CD14-positive monocyte (primary cell): ENCODE measurements at regions not wholly inside any gene's neighbourhood (a gene's known extent, or its start where the extent isn't known, plus 50 kb on each side); places are given as distances from the start of the nearest gene placed in this dataset.

Experiments
- DNase-seq, 3 donors: peaks; one replicate each; pipeline ENCODE4 v3.0.0-alpha.2; 2011 to 2022
- H2AFZ ChIP-seq: 2 replicates; pipeline ENCODE4 v1.6.0; 2012; ENCODE audit warnings: mild to moderate bottlenecking, low read depth, low read length, inconsistent platforms; ENCODE audit not compliant: insufficient read depth, poor library complexity, severe bottlenecking
- H3K27ac ChIP-seq, 2 donors: 1 replicate in 1 of 2; 2 replicates in 1 of 2; pipeline ENCODE4 v1.5.1; 2012 to 2013; ENCODE audit warnings: low read length in 2 of 2, control low read depth in 1 of 2, inconsistent platforms in 1 of 2, low read depth in 1 of 2, mild to moderate bottlenecking in 1 of 2
- H3K27me3 ChIP-seq, 2 donors: one replicate each; pipeline versions ENCODE4 v1.6.0 to v1.6.1; 2011 to 2013; ENCODE audit warnings: low read length in 2 of 2; ENCODE audit not compliant: control insufficient read depth in 2 of 2, insufficient read depth in 2 of 2
- H3K36me3 ChIP-seq, 2 donors: replicated peaks in 1 of 2; 1 replicate in 1 of 2; 2 replicates in 1 of 2; pipeline versions ENCODE4 v1.5.1 to v1.6.1; 2012 to 2013; ENCODE audit warnings: low read length in 2 of 2, control low read depth in 1 of 2, inconsistent platforms in 1 of 2, mild to moderate bottlenecking in 1 of 2; ENCODE audit not compliant: insufficient read depth in 2 of 2, control insufficient read depth in 1 of 2
- H3K4me1 ChIP-seq, 2 donors: 1 replicate in 1 of 2; 2 replicates in 1 of 2; pipeline versions ENCODE4 v1.5.1 to v1.6.1; 2012 to 2013; ENCODE audit warnings: low read length in 2 of 2, control low read depth in 1 of 2, inconsistent platforms in 1 of 2, mild to moderate bottlenecking in 1 of 2, moderate library complexity in 1 of 2; ENCODE audit not compliant: insufficient read depth in 2 of 2, control insufficient read depth in 1 of 2
- H3K4me2 ChIP-seq: replicated peaks from 2 replicates; pipeline ENCODE3; 2012; ENCODE audit warnings: low read length, moderate library complexity, mild to moderate bottlenecking; ENCODE audit not compliant: poor library complexity, severe bottlenecking; ENCODE audit errors: extremely low read depth
- H3K4me3 ChIP-seq, 3 experiments: fragments of 200-600 bp in 1 of 3; sonication (generic) in 1 of 3; replicated peaks in 1 of 3; 1 replicate in 2 of 3; 2 replicates in 1 of 3; pipeline ENCODE4 v1.5.1; 2011 to 2013; ENCODE audit warnings: low read length in 3 of 3, mild to moderate bottlenecking in 3 of 3, control low read depth in 2 of 3, low read depth in 2 of 3, inconsistent platforms in 1 of 3, moderate library complexity in 1 of 3
- H3K79me2 ChIP-seq: 2 replicates; pipeline ENCODE4 v1.6.0; 2012; ENCODE audit warnings: mild to moderate bottlenecking, control low read depth, inconsistent platforms, low read length, moderate library complexity; ENCODE audit not compliant: insufficient read depth
- H3K9ac ChIP-seq: 2 replicates; pipeline ENCODE4 v1.6.0; 2017; ENCODE audit warnings: low read length, mild to moderate bottlenecking; ENCODE audit not compliant: insufficient read depth, poor library complexity, severe bottlenecking
- H3K9me3 ChIP-seq, 2 donors: replicated peaks in 1 of 2; 1 replicate in 1 of 2; 2 replicates in 1 of 2; pipeline versions ENCODE4 v1.5.1 to v1.6.1; 2012 to 2013; ENCODE audit warnings: low read length in 2 of 2, control low read depth in 1 of 2; ENCODE audit not compliant: control insufficient read depth in 1 of 2, insufficient read depth in 1 of 2
- H4K20me1 ChIP-seq: 2 replicates; pipeline ENCODE4 v1.6.0; 2012; ENCODE audit warnings: mild to moderate bottlenecking, low read length, control low read depth, moderate library complexity; ENCODE audit not compliant: insufficient read depth
- H3K27ac Mint-ChIP-seq, 7 donors: one replicate each; pipeline ENCODE4 v1.8.0; 2020; ENCODE audit warnings: mild to moderate bottlenecking in 7 of 7, mixed read lengths in 7 of 7, moderate library complexity in 6 of 7, inconsistent platforms in 2 of 7
- H3K27me3 Mint-ChIP-seq, 3 donors: one replicate each; pipeline ENCODE4 v1.8.0; 2021 to 2022; ENCODE audit warnings: low read depth in 3 of 3, mild to moderate bottlenecking in 3 of 3, mixed read lengths in 3 of 3, moderate library complexity in 3 of 3, inconsistent platforms in 1 of 3
- H3K36me3 Mint-ChIP-seq, 2 donors: one replicate each; pipeline ENCODE4 v1.8.0; 2020; ENCODE audit warnings: mixed read lengths in 2 of 2, inconsistent platforms in 1 of 2, mild to moderate bottlenecking in 1 of 2
- H3K4me1 Mint-ChIP-seq: one replicate; pipeline ENCODE4 v1.8.0; 2020; ENCODE audit warnings: mild to moderate bottlenecking, mixed read lengths
- H3K4me3 Mint-ChIP-seq, 2 donors: one replicate each; pipeline ENCODE4 v1.8.0; 2020; ENCODE audit warnings: mild to moderate bottlenecking in 2 of 2, mixed read lengths in 2 of 2, moderate library complexity in 1 of 2
- H3K9me3 Mint-ChIP-seq, 7 donors: one replicate each; pipeline ENCODE4 v1.8.0; 2020 to 2022; ENCODE audit warnings: mixed read lengths in 7 of 7, mild to moderate bottlenecking in 6 of 7, moderate library complexity in 6 of 7, inconsistent platforms in 2 of 7
- WGBS: methylation state at CpG from one replicate; pipeline ENCODE4 v1.1.5; 2013; ENCODE audit warnings: missing lambda C conversion rate; ENCODE audit not compliant: insufficient coverage; 5-methylcytosine and 5-hydroxymethylcytosine counted together
- intact Hi-C, 2 donors: fragments of 100-400 bp; cut with micrococcal nuclease; formaldehyde crosslinking; loops; one replicate each; pipeline versions ENCODE4 v1.15.0 to v1.15.1; 2023
- TF ChIP-seq, protein P1 (sequence below): fragments of 200-600 bp; IDR thresholded peaks from one replicate; pipeline ENCODE4 v1.8.0; 2022; ENCODE audit warnings: antibody characterized with exemption, mild to moderate bottlenecking

DNA sequence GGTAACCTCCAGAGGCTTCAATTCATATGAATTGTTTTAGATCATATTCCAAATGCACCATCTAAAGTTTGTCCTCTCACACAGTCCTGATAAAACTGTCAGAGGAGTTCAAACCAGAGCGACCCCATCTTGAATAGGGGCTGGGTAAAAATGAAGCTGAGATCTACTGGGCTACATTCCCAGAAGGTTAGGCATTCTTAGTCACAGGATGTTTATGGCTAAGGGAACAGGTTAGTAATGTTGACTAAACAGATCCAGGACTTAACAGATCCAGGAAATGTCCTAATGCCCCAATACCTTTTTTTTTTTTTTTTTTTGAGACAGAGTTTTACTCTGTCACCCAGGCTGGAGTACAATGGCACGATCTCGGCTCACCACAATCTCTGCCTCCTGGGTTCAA, 192.6 kb upstream of the PRDM9 start:
- WGBS, result 80% methylated on average over 1 of the region's 3 CpGs

DNA sequence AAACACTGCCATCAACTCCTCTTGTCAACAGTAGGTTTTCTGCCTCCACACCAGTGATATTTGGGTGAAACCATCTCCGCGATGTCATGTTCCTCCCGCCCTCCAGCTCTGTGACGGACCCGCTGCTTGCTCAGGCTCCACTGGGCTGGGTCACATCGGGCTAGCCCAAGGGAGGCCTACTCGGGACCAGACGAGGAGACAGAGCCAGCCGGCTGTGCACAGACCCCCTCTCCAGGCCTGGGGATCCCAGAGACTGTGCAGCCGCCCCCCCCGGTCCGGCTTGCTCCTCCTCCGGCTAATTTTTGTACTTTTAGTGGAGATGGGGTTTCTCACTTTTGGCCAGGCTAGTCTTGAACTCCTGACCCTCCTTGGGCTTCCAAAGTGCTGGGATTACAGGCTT, 202.4 kb upstream of the PRDM9 start:
- Histone ChIP-seq H3K27me3 (no peaks in the 10 kb centered on the region), H4K20me1 (no peaks in the 10 kb centered on the region), H3K4me1 (no peaks in the 10 kb centered on the region), H3K9me3 (peaks cover 9 to 14% of the 10 kb centered on the region in 2 donors), H3K79me2 (no peaks in the 10 kb centered on the region), H2AFZ (no peak overlapping the region), H3K27ac (no peak overlapping the region), H3K36me3 (no peaks in the 10 kb centered on the region), H3K4me3 (no peak overlapping the region), H3K4me2 (no peak overlapping the region), H3K9ac (no peak overlapping the region)
- TF ChIP-seq, protein P1, sequence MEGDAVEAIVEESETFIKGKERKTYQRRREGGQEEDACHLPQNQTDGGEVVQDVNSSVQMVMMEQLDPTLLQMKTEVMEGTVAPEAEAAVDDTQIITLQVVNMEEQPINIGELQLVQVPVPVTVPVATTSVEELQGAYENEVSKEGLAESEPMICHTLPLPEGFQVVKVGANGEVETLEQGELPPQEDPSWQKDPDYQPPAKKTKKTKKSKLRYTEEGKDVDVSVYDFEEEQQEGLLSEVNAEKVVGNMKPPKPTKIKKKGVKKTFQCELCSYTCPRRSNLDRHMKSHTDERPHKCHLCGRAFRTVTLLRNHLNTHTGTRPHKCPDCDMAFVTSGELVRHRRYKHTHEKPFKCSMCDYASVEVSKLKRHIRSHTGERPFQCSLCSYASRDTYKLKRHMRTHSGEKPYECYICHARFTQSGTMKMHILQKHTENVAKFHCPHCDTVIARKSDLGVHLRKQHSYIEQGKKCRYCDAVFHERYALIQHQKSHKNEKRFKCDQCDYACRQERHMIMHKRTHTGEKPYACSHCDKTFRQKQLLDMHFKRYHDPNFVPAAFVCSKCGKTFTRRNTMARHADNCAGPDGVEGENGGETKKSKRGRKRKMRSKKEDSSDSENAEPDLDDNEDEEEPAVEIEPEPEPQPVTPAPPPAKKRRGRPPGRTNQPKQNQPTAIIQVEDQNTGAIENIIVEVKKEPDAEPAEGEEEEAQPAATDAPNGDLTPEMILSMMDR, result no peak
- H3K9me3 Mint-ChIP-seq, result peaks cover 2 to 12% (median 5%) of the 10 kb centered on the region in 7 donors
- DNase-seq, result no peak
- 92% methylated on average over 6 of the region's 13 CpGs for WGBS
- intact Hi-C loops, result no loop called here
- H3K4me1 Mint-ChIP-seq, result no peaks in the 10 kb centered on the region
- no peak overlapping the region for H3K4me3 Mint-ChIP-seq
- no peaks in the 10 kb centered on the region for H3K36me3 Mint-ChIP-seq
- H3K27me3 Mint-ChIP-seq, result no peaks in the 10 kb centered on the region
- no peak overlapping the region for H3K27ac Mint-ChIP-seq

More for the DNA sequence above, 192.6 kb upstream of the PRDM9 start:
- H3K27me3 Mint-ChIP-seq, result no peaks in the 10 kb centered on the region
- no peak overlapping the region for H3K27ac Mint-ChIP-seq
- H3K27ac ChIP-seq, result no peak overlapping the region
- TF ChIP-seq, protein P1, result no peak
- H3K4me2 ChIP-seq, result no peak overlapping the region
- intact Hi-C loops, result no loop called here
- no peak for DNase-seq
- H3K9me3 Mint-ChIP-seq, result peaks cover 0 to 4% (median 2%) of the 10 kb centered on the region in 7 donors
- no peak overlapping the region for H2AFZ ChIP-seq
- H3K36me3 Mint-ChIP-seq, result no peaks in the 10 kb centered on the region
- no peaks in the 10 kb centered on the region for H3K27me3 ChIP-seq
- H3K9ac ChIP-seq, result no peak overlapping the region
- no peaks in the 10 kb centered on the region for H4K20me1 ChIP-seq
- no peaks in the 10 kb centered on the region for H3K36me3 ChIP-seq
- H3K9me3 ChIP-seq, result no peaks in the 10 kb centered on the region
- H3K4me3 ChIP-seq, result no peak overlapping the region
- H3K4me1 Mint-ChIP-seq, result no peaks in the 10 kb centered on the region
- H3K4me1 ChIP-seq, result no peaks in the 10 kb centered on the region
- no peak overlapping the region for H3K4me3 Mint-ChIP-seq
- H3K79me2 ChIP-seq, result no peaks in the 10 kb centered on the region
